HFFc6 (cell line): ENCODE measurements at regions not wholly inside any gene's neighbourhood (a gene's known extent, or its start where the extent isn't known, plus 50 kb on each side); places are given as distances from the start of the nearest gene placed in this dataset.

ENCODE experiments used
- DNase-seq: peaks from one replicate; pipeline ENCODE4 v3.0.0-alpha.2; 2018
- H3K27ac Mint-ChIP-seq: 2 replicates; pipeline ENCODE4 v1.8.0; 2020; ENCODE audit warnings: mild to moderate bottlenecking, mixed read lengths
- H3K27me3 Mint-ChIP-seq: 2 replicates; pipeline ENCODE4 v1.8.0; 2021; ENCODE audit warnings: mild to moderate bottlenecking, moderate library complexity, mixed read lengths; ENCODE audit not compliant: insufficient read depth
- H3K36me3 Mint-ChIP-seq: 2 replicates; pipeline ENCODE4 v1.8.0; 2021; ENCODE audit warnings: low read depth, mixed read lengths
- H3K4me1 Mint-ChIP-seq: 2 replicates; pipeline ENCODE4 v1.8.0; 2020; ENCODE audit warnings: low read depth, mixed read lengths
- H3K4me3 Mint-ChIP-seq: 2 replicates; pipeline ENCODE4 v1.8.0; 2020; ENCODE audit warnings: mild to moderate bottlenecking, moderate library complexity, mixed read lengths
- H3K9me3 Mint-ChIP-seq: 2 replicates; pipeline ENCODE4 v1.8.0; 2020; ENCODE audit warnings: mild to moderate bottlenecking, mixed read lengths
- CTCF ChIP-seq: fragments of 200-600 bp; sonication (generic); IDR thresholded peaks from 2 replicates; pipeline ENCODE4 v1.5.0; 2021; ENCODE audit warnings: antibody characterized with exemption, mild to moderate bottlenecking

GRCh38 chr6:14873781-14874441 is 372.0 kb upstream of the JARID2 start:
- Mint-ChIP-seq H3K27me3 (peaks cover 17% of the 10 kb centered on the region), H3K4me3 (no peak overlapping the region), H3K4me1 (peaks cover 29% of the 10 kb centered on the region), H3K9me3 (no peaks in the 10 kb centered on the region), H3K27ac (no peak overlapping the region), H3K36me3 (no peaks in the 10 kb centered on the region)
- no peak for DNase-seq
- TF ChIP-seq CTCF: no peak

- Mint-ChIP-seq H3K9me3 (no peaks in the 10 kb centered on the region), H3K27ac (no peak overlapping the region), H3K27me3 (peaks cover 6% of the 10 kb centered on the region; the same call in 1 of the 2 replicates), H3K4me1 (peaks cover 29% of the 10 kb centered on the region), H3K4me3 (no peak overlapping the region), H3K36me3 (no peaks in the 10 kb centered on the region)
- no peak for TF ChIP-seq CTCF
- DNase-seq: no peak
Observed at GRCh38 chr6:14874975-14875480, 370.8 kb upstream of the JARID2 start.

GRCh38 chr6:14875481-14876063 is 370.3 kb upstream of the JARID2 start:
- TF ChIP-seq CTCF: no peak
- peaks cover 6% of the 10 kb centered on the region; the same call in 1 of the 2 replicates for H3K27me3 Mint-ChIP-seq
- no peaks in the 10 kb centered on the region for H3K36me3 Mint-ChIP-seq
- no peak overlapping the region for H3K27ac Mint-ChIP-seq
- H3K4me3 Mint-ChIP-seq: no peak overlapping the region
- peaks cover 35% of the 10 kb centered on the region for H3K4me1 Mint-ChIP-seq
- H3K9me3 Mint-ChIP-seq: no peaks in the 10 kb centered on the region
- no peak for DNase-seq

- DNase-seq: peak; percentile 73
- no peak for TF ChIP-seq CTCF
- Mint-ChIP-seq H3K27ac (peak overlapping the region; percentile 98), H3K27me3 (peaks cover 5% of the 10 kb centered on the region; the same call in 1 of the 2 replicates), H3K9me3 (no peaks in the 10 kb centered on the region), H3K4me1 (peaks cover 49% of the 10 kb centered on the region), H3K4me3 (peak overlapping the region; percentile 88), H3K36me3 (no peaks in the 10 kb centered on the region)
Observed at GRCh38 chr6:14876778-14877613, 368.9 kb upstream of the JARID2 start.

- Mint-ChIP-seq H3K36me3 (no peaks in the 10 kb centered on the region), H3K9me3 (no peaks in the 10 kb centered on the region), H3K27ac (peak overlapping the region; percentile 98), H3K4me3 (peak overlapping the region; percentile 88), H3K4me1 (peaks cover 57% of the 10 kb centered on the region), H3K27me3 (peaks cover 3% of the 10 kb centered on the region; the same call in 1 of the 2 replicates)
- no peak for TF ChIP-seq CTCF
- DNase-seq: no peak
Observed at GRCh38 chr6:14877758-14878157, 368.1 kb upstream of the JARID2 start.
